Karpas-422 (cell line): ENCODE measurements at regions not wholly inside any gene's neighbourhood (a gene's known extent, or its start where the extent isn't known, plus 50 kb on each side); places are given as distances from the start of the nearest gene placed in this dataset.

Experiments
- DNase-seq: peaks from one replicate; pipeline ENCODE4 v3.0.0-alpha.2; 2015
- H2AFZ ChIP-seq: fragments of 200-600 bp; sonication (generic); 2 replicates; pipeline ENCODE4 v1.6.1; 2014; ENCODE audit warnings: antibody characterized with exemption, low read length, mixed read lengths
- H3K27ac ChIP-seq: fragments of 200-600 bp; sonication (generic); 2 replicates; pipeline ENCODE4 v1.5.1; 2014; ENCODE audit warnings: mild to moderate bottlenecking, low read length, moderate library complexity
- H3K27me3 ChIP-seq: fragments of 200-600 bp; sonication (generic); 2 replicates; pipeline ENCODE4 v1.6.1; 2014; ENCODE audit warnings: low read length, mixed read lengths
- H3K36me3 ChIP-seq: fragments of 200-600 bp; sonication (generic); 2 replicates; pipeline ENCODE4 v1.6.1; 2014; ENCODE audit warnings: low read length, mixed read lengths; ENCODE audit not compliant: insufficient read depth
- H3K4me1 ChIP-seq: fragments of 200-600 bp; sonication (generic); 2 replicates; pipeline ENCODE4 v1.6.1; 2014; ENCODE audit warnings: mild to moderate bottlenecking, low read length, mixed read lengths
- H3K4me2 ChIP-seq: fragments of 200-600 bp; sonication (generic); 2 replicates; pipeline ENCODE4 v1.6.1; 2014; ENCODE audit warnings: low read length, low read depth, mild to moderate bottlenecking; ENCODE audit not compliant: poor library complexity, severe bottlenecking
- H3K4me3 ChIP-seq: fragments of 200-600 bp; sonication (generic); 2 replicates; pipeline ENCODE4 v1.5.1; 2014; ENCODE audit warnings: mild to moderate bottlenecking, antibody characterized with exemption, low read length, mixed read lengths
- H3K79me2 ChIP-seq: fragments of 200-600 bp; sonication (generic); 2 replicates; pipeline ENCODE4 v1.6.1; 2014; ENCODE audit warnings: mild to moderate bottlenecking, low read length, mixed read lengths
- H3K9ac ChIP-seq: fragments of 200-600 bp; sonication (generic); 2 replicates; pipeline ENCODE4 v1.6.0; 2014; ENCODE audit warnings: low read length
- H3K9me2 ChIP-seq: fragments of 200-600 bp; sonication (generic), shearing (Covaris generic); replicated peaks from 2 replicates; pipeline ENCODE4 v1.6.0; 2014; ENCODE audit warnings: mild to moderate bottlenecking, low read length, moderate library complexity; ENCODE audit not compliant: insufficient read depth
- H3K9me3 ChIP-seq: fragments of 300-700, 200-600 bp; sonication (generic); 2 replicates; pipeline ENCODE4 v1.6.1; 2014; ENCODE audit warnings: low read length, mixed read lengths
- H4K20me1 ChIP-seq: fragments of 200-600 bp; sonication (generic); 2 replicates; pipeline ENCODE4 v1.6.1; 2014; ENCODE audit warnings: mild to moderate bottlenecking, antibody characterized with exemption, low read length, low read depth; ENCODE audit not compliant: insufficient read depth

DNA sequence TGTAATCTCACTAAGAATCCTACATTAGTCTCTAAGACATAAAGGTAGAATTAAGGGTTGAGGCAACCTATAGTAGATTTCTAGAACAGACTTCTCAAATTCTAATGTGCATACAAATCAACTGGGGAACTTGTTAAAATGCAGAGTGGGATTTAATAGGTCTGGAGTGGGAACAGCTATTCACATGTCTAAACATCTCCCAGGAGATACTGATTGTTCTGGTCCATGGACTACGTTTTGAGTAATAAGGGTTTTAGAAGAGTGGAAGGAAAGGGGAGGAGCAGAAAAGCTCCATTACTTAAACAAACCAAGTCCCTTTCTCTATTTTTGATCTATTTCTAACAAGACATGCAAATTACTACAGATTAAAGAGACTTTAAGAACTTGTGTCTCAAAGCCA is 524.8 kb downstream of the TUSC7 start:
- Histone ChIP-seq H3K27ac (no peak overlapping the region), H3K36me3 (no peaks in the 10 kb centered on the region), H4K20me1 (no peaks in the 10 kb centered on the region), H3K9ac (no peak overlapping the region), H3K4me2 (no peak overlapping the region), H3K4me1 (peaks cover 3% of the 10 kb centered on the region), H3K27me3 (no peaks in the 10 kb centered on the region), H3K79me2 (no peaks in the 10 kb centered on the region), H3K9me2 (no peaks in the 10 kb centered on the region), H3K4me3 (no peak overlapping the region), H2AFZ (no peak overlapping the region), H3K9me3 (no peaks in the 10 kb centered on the region)
- DNase-seq = no peak

DNA sequence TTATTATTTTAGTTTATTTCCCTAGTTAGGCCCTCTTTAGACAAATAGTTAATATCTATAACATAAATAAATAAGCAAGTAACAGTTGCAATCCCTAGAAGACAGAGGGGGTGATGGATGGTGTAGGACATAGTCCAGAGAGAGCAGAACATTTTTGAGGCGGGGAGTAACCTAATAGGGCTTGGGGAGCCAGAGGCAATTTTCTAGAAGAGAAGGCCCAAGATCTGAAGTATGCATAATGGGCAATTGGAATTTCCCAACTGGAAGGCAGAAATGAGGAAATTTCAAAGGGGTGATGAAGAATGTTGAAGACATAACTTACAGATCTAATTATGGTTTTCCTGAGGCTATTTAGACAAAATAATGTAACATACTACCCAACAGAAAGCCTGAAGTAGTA is 525.7 kb downstream of the TUSC7 start:
- no peaks in the 10 kb centered on the region for H4K20me1 ChIP-seq
- H3K27ac ChIP-seq = no peak overlapping the region
- H3K9me3 ChIP-seq = no peaks in the 10 kb centered on the region
- peaks cover 3% of the 10 kb centered on the region for H3K4me1 ChIP-seq
- no peaks in the 10 kb centered on the region for H3K79me2 ChIP-seq
- no peaks in the 10 kb centered on the region for H3K9me2 ChIP-seq
- H2AFZ ChIP-seq = no peak overlapping the region
- H3K27me3 ChIP-seq = no peaks in the 10 kb centered on the region
- no peak overlapping the region for H3K9ac ChIP-seq
- no peak for DNase-seq
- no peaks in the 10 kb centered on the region for H3K36me3 ChIP-seq
- no peak overlapping the region for H3K4me3 ChIP-seq
- no peak overlapping the region for H3K4me2 ChIP-seq

DNA sequence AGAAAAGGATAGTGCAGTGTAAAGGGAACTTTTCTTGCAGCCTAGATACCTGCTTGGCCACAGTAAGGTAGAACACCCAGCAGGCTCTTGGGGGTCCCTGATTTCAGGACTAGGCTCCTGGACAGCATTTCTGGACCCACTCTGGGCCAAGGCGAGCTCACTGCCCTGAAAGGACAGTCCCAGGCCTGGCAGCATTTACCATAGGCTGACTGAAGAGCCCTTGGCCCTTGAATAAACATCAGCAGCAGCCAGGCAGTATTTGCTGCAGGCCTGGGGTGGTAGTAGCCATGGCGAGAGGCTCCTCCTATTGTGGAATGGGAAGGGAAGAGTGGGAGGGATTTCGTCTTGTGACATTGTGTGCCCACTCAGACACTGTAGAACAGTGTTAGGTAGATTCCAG is 529.2 kb downstream of the TUSC7 start:
- no peaks in the 10 kb centered on the region for H3K9me3 ChIP-seq
- no peak overlapping the region for H2AFZ ChIP-seq
- H3K4me2 ChIP-seq = no peak overlapping the region
- H3K27ac ChIP-seq = no peak overlapping the region
- H3K79me2 ChIP-seq = no peaks in the 10 kb centered on the region
- H3K36me3 ChIP-seq = no peaks in the 10 kb centered on the region
- H3K4me1 ChIP-seq = peaks cover 3% of the 10 kb centered on the region
- no peak overlapping the region for H3K9ac ChIP-seq
- no peaks in the 10 kb centered on the region for H4K20me1 ChIP-seq
- H3K4me3 ChIP-seq = no peak overlapping the region
- H3K27me3 ChIP-seq = no peaks in the 10 kb centered on the region
- no peak for DNase-seq
- H3K9me2 ChIP-seq = no peaks in the 10 kb centered on the region

DNA sequence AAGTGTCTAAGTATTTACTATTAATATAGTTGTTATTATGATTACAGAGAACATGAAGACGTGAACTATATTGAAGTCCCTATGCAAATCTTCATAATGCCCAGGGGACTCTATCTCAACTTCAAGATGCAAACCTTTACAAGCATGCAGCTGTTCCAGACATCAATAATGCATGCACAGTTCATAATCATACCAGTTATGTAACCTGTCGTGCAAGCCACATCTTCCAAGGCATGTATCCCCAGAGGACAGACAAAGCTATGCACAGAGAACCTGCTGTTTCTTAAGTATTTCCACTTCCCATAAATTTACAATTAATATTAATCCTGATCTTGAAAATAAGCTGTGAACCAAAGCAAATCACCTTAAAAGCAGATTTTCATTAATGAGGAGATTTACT is 534.1 kb downstream of the TUSC7 start:
- Histone ChIP-seq H3K4me1 (no peaks in the 10 kb centered on the region), H3K36me3 (no peaks in the 10 kb centered on the region), H4K20me1 (no peaks in the 10 kb centered on the region), H3K4me3 (no peak overlapping the region), H3K9me3 (no peaks in the 10 kb centered on the region), H3K4me2 (no peak overlapping the region), H3K27me3 (no peaks in the 10 kb centered on the region), H2AFZ (no peak overlapping the region), H3K9me2 (no peaks in the 10 kb centered on the region), H3K27ac (no peak overlapping the region), H3K79me2 (no peaks in the 10 kb centered on the region), H3K9ac (no peak overlapping the region)
- no peak for DNase-seq

GRCh38 chr3:117246771-117247555 is 537.4 kb downstream of the TUSC7 start:
- no peaks in the 10 kb centered on the region for H3K9me2 ChIP-seq
- no peaks in the 10 kb centered on the region for H4K20me1 ChIP-seq
- no peaks in the 10 kb centered on the region for H3K27me3 ChIP-seq
- no peaks in the 10 kb centered on the region for H3K36me3 ChIP-seq
- H3K4me2 ChIP-seq = no peak overlapping the region
- DNase-seq = no peak
- no peak overlapping the region for H3K4me3 ChIP-seq
- no peak overlapping the region for H3K9ac ChIP-seq
- no peak overlapping the region for H3K27ac ChIP-seq
- H3K9me3 ChIP-seq = no peaks in the 10 kb centered on the region
- H3K79me2 ChIP-seq = no peaks in the 10 kb centered on the region
- no peak overlapping the region for H2AFZ ChIP-seq
- no peaks in the 10 kb centered on the region for H3K4me1 ChIP-seq

GRCh38 chr3:117248153-117248552 is 538.6 kb downstream of the TUSC7 start:
- no peaks in the 10 kb centered on the region for H3K9me3 ChIP-seq
- no peaks in the 10 kb centered on the region for H3K4me1 ChIP-seq
- H3K9ac ChIP-seq = no peak overlapping the region
- H3K4me2 ChIP-seq = no peak overlapping the region
- H2AFZ ChIP-seq = no peak overlapping the region
- no peaks in the 10 kb centered on the region for H3K27me3 ChIP-seq
- no peaks in the 10 kb centered on the region for H3K36me3 ChIP-seq
- H3K79me2 ChIP-seq = no peaks in the 10 kb centered on the region
- H4K20me1 ChIP-seq = no peaks in the 10 kb centered on the region
- H3K27ac ChIP-seq = no peak overlapping the region
- H3K4me3 ChIP-seq = no peak overlapping the region
- H3K9me2 ChIP-seq = no peaks in the 10 kb centered on the region
- no peak for DNase-seq

- no peaks in the 10 kb centered on the region for H3K9me3 ChIP-seq
- H3K4me3 ChIP-seq = no peak overlapping the region
- H3K4me2 ChIP-seq = no peak overlapping the region
- H2AFZ ChIP-seq = no peak overlapping the region
- no peak for DNase-seq
- H4K20me1 ChIP-seq = no peaks in the 10 kb centered on the region
- H3K9me2 ChIP-seq = no peaks in the 10 kb centered on the region
- H3K36me3 ChIP-seq = no peaks in the 10 kb centered on the region
- no peaks in the 10 kb centered on the region for H3K79me2 ChIP-seq
- H3K9ac ChIP-seq = no peak overlapping the region
- no peaks in the 10 kb centered on the region for H3K4me1 ChIP-seq
- H3K27ac ChIP-seq = no peak overlapping the region
- H3K27me3 ChIP-seq = no peaks in the 10 kb centered on the region
Measured at GRCh38 chr3:117252208-117252607, 542.6 kb downstream of the TUSC7 start.

DNA sequence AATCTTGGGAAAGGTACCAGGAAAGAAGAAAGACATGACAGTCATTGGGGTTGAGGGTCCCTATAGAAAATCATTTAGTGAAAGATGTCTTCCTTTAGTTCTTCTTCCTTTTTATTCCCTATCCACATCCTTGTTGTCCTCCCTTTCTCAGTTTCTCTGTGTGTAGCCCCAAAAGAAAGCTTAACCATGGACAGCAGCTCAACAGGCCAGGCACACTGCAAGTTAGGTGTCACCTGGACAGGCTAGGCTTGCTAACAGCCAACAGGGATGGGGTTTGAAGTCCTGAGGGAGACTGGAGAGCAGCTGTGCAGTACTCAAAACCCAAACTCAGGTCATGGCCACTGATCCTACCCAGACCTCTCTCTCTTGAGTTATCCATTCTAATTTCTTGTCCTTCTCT is 543.1 kb downstream of the TUSC7 start:
- H3K4me2 ChIP-seq = no peak overlapping the region
- H4K20me1 ChIP-seq = no peaks in the 10 kb centered on the region
- no peak overlapping the region for H3K4me3 ChIP-seq
- no peak overlapping the region for H3K27ac ChIP-seq
- H3K9me3 ChIP-seq = no peaks in the 10 kb centered on the region
- no peaks in the 10 kb centered on the region for H3K36me3 ChIP-seq
- H3K9me2 ChIP-seq = no peaks in the 10 kb centered on the region
- H3K4me1 ChIP-seq = no peaks in the 10 kb centered on the region
- no peak overlapping the region for H2AFZ ChIP-seq
- H3K79me2 ChIP-seq = no peaks in the 10 kb centered on the region
- H3K27me3 ChIP-seq = no peaks in the 10 kb centered on the region
- H3K9ac ChIP-seq = no peak overlapping the region
- no peak for DNase-seq
